GM12878 (cell line): ENCODE measurements at regions not wholly inside any gene's neighbourhood (a gene's known extent, or its start where the extent isn't known, plus 50 kb on each side); places are given as distances from the start of the nearest gene placed in this dataset.

ENCODE experiments used
- ATAC-seq: fragments of 200-7000 bp; cut with Tn5 transposase; 3 replicates; pipeline ENCODE4 v1.9.1; 2020; ENCODE audit warnings: mild to moderate bottlenecking, moderate library complexity
- BruUV-seq: library from RNA; stranded (reverse); fragments of 400-500 nt; replicated peaks from 2 replicates; lab custom pipeline; 2021; lab: Mats Ljungman, UMichigan
- CTCF ChIA-PET: fragments of 300-600 bp; sonication (Branson Sonifier 250); formaldehyde crosslinking; extraction: SDS; loops from one replicate; lab custom pipeline; 2021; ENCODE audit warnings: inconsistent platforms; lab: Yijun Ruan, JAX
- POLR2A ChIA-PET: fragments of 350-600 bp; formaldehyde crosslinking; extraction: SDS; loops from one replicate; lab custom pipeline; 2021; ENCODE audit warnings: inconsistent platforms; lab: Charles Lee
- RAD21 ChIA-PET: fragments of 300-600 bp; sonication (Branson Sonifier 250); formaldehyde crosslinking; loops from one replicate; lab custom pipeline; 2023; ENCODE audit warnings: antibody characterized with exemption; ENCODE audit not compliant: unreplicated experiment; lab: Charles Lee
- SMC1A ChIA-PET: fragments of 300-600 bp; sonication (Branson Sonifier 250); formaldehyde crosslinking; loops from one replicate; lab custom pipeline; 2023; ENCODE audit not compliant: unreplicated experiment, uncharacterized antibody; lab: Charles Lee
- DNase-seq: peaks from one replicate; pipeline ENCODE4 v3.0.0-alpha.2; 2011; ENCODE audit warnings: low read depth, low spot score
- FAIRE-seq: peaks from 3 replicates; lab custom pipeline; 2011; peaks lifted over from hg19 to GRCh38; lab: Jason Lieb, UNC
- H2AFZ ChIP-seq: 2 replicates; pipeline ENCODE4 v1.6.0; 2011; ENCODE audit warnings: low read depth, low read length, control low read depth; ENCODE audit not compliant: control insufficient read depth
- H3K27ac ChIP-seq: 2 replicates; pipeline ENCODE4 v1.5.1; 2011; ENCODE audit warnings: control low read depth; ENCODE audit not compliant: control insufficient read depth, insufficient read depth
- H3K27me3 ChIP-seq, 2 experiments: replicated peaks in 1 of 2; 2 replicates each; pipeline versions ENCODE4 v1.6.0 to v1.6.1; 2011; ENCODE audit warnings: low read length in 1 of 2; ENCODE audit not compliant: control insufficient read depth in 2 of 2, insufficient read depth in 2 of 2
- H3K36me3 ChIP-seq, 2 experiments: 2 replicates each; pipeline ENCODE4 v1.5.1; 2011; ENCODE audit warnings: low read length in 1 of 2; ENCODE audit not compliant: control insufficient read depth in 2 of 2, insufficient read depth in 2 of 2
- H3K4me1 ChIP-seq: 2 replicates; pipeline ENCODE4 v1.6.1; 2011; ENCODE audit warnings: mild to moderate bottlenecking, low read length, moderate library complexity, mixed read lengths; ENCODE audit not compliant: control insufficient read depth, insufficient read depth
- H3K4me2 ChIP-seq: 2 replicates; pipeline ENCODE4 v1.6.0; 2011; ENCODE audit warnings: control low read depth; ENCODE audit not compliant: control insufficient read depth, insufficient read depth
- H3K4me3 ChIP-seq: fragments of 200-600 bp; sonication (generic); 2 replicates; pipeline ENCODE4 v1.5.1; 2016
- H3K79me2 ChIP-seq: 2 replicates; pipeline ENCODE4 v1.6.0; 2011; ENCODE audit warnings: low read length; ENCODE audit not compliant: control insufficient read depth, insufficient read depth
- H3K9ac ChIP-seq: 2 replicates; pipeline ENCODE4 v1.8.0; 2011; ENCODE audit warnings: low read length, control low read depth, mixed read lengths; ENCODE audit not compliant: control insufficient read depth, insufficient read depth
- H3K9me3 ChIP-seq: replicated peaks from 3 replicates; pipeline ENCODE4 v1.5.1; 2011; ENCODE audit warnings: mild to moderate bottlenecking, low read length; ENCODE audit not compliant: control insufficient read depth, insufficient read depth
- H4K20me1 ChIP-seq: 2 replicates; pipeline ENCODE4 v1.6.0; 2011; ENCODE audit not compliant: control insufficient read depth, insufficient read depth
- IRF4 ChIP-seq: IDR thresholded peaks from 2 replicates; pipeline ENCODE4 v1.6.1; 2011; ENCODE audit warnings: low read depth, low read length
- PRDM15 ChIP-seq: fragments of 450-650 bp; formaldehyde crosslinking; IDR thresholded peaks from 2 replicates; pipeline ENCODE4 v1.4.0; 2020; ENCODE audit warnings: mild to moderate bottlenecking, moderate library complexity
- YBX1 ChIP-seq: fragments of 450-650 bp; IDR thresholded peaks from 2 replicates; pipeline ENCODE4 v1.6.1; 2016; ENCODE audit warnings: antibody characterized with exemption
- ZBTB4 ChIP-seq: fragments of 450-650 bp; formaldehyde crosslinking; IDR thresholded peaks from 2 replicates; pipeline ENCODE4 v1.4.0; 2022; ENCODE audit warnings: mild to moderate bottlenecking, moderate library complexity
- ZNF207 ChIP-seq: fragments of 450-650 bp; IDR thresholded peaks from 2 replicates; pipeline ENCODE4 v1.6.1; 2014; ENCODE audit warnings: antibody characterized with exemption, mild to moderate bottlenecking, borderline replicate concordance
- ZNF274 ChIP-seq: IDR thresholded peaks from one replicate; pipeline ENCODE4 v1.8.0; 2011; ENCODE audit not compliant: insufficient read length, insufficient read depth
- in situ Hi-C: fragments of 300-500 bp; cut with MboI; formaldehyde crosslinking; loops from 9 replicates; pipeline ENCODE4 v1.14.3; 2018; ENCODE audit warnings: mixed read lengths
- intact Hi-C: fragments of 100-400 bp; cut with micrococcal nuclease; formaldehyde crosslinking; loops from one replicate; pipeline ENCODE4 v1.14.2; 2022; ENCODE audit not compliant: unreplicated experiment
- TF ChIP-seq, protein P1 (sequence below): IDR thresholded peaks from 2 replicates; pipeline ENCODE4 v1.6.1; 2012; ENCODE audit warnings: mild to moderate bottlenecking, low read depth, low read length

DNA sequence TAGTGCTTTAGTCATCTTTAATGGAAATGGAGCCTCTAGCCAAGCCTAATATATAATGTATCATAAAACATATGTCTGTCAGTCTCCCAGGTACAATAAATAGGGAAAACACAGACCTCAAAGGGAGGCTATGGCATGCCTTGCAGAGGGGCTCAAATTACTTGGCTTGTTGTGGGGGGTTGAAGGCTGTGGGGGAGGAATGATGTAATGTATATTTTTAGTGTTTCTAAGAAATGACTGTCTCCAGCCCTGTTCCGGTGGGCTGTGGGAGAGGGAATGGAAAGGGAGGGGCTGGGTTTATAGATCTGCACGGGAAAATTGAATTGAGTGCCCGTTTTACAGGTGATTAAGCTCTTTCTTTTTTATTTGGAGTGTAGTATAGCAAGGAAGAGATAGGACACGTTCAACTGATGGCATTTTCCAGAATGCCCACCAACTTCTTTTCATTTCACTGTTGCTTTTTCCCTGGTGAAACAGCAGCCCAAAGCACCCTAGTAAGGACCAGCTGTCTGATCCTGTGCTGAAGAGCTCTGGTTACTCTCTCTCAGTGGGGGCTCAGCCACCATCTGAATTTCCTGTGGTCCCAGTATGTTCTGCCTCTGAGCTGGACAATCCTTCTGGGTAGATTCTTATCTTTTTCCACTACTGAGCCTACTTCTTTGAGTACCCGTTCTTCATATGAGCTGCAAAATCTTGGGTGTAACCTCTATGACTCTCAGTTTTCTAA, 220.7 kb upstream of the CASK start (continued):
- TF ChIP-seq, protein P1, sequence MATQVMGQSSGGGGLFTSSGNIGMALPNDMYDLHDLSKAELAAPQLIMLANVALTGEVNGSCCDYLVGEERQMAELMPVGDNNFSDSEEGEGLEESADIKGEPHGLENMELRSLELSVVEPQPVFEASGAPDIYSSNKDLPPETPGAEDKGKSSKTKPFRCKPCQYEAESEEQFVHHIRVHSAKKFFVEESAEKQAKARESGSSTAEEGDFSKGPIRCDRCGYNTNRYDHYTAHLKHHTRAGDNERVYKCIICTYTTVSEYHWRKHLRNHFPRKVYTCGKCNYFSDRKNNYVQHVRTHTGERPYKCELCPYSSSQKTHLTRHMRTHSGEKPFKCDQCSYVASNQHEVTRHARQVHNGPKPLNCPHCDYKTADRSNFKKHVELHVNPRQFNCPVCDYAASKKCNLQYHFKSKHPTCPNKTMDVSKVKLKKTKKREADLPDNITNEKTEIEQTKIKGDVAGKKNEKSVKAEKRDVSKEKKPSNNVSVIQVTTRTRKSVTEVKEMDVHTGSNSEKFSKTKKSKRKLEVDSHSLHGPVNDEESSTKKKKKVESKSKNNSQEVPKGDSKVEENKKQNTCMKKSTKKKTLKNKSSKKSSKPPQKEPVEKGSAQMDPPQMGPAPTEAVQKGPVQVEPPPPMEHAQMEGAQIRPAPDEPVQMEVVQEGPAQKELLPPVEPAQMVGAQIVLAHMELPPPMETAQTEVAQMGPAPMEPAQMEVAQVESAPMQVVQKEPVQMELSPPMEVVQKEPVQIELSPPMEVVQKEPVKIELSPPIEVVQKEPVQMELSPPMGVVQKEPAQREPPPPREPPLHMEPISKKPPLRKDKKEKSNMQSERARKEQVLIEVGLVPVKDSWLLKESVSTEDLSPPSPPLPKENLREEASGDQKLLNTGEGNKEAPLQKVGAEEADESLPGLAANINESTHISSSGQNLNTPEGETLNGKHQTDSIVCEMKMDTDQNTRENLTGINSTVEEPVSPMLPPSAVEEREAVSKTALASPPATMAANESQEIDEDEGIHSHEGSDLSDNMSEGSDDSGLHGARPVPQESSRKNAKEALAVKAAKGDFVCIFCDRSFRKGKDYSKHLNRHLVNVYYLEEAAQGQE, result no peak
- TF ChIP-seq YBX1, result no peak
- TF ChIP-seq IRF4, result no peak
- no peak for TF ChIP-seq ZBTB4 (CRISPR knock-in tag)
- no peak for TF ChIP-seq ZNF274

DNA sequence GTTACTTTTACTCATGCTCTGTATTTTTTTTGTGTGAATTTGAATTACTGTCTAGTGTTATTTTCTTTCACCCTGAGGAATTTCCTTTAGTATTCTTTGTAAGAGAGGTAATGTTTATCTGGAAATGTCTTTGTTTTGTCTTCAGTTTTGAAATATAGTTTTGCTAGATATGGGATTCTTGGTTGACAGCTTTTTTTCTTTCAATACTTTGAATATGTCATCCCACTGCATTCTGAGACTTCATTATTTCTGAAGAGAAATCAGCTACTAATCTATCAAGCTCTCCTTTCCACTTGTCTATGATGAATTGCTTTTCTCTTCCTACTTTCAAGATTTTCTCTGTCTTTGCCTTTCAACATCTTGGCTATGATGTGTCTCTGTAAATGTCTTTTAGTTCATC, 217.0 kb upstream of the CASK start:
- H3K4me1 ChIP-seq, result no peaks in the 10 kb centered on the region
- SMC1A ChIA-PET, result interaction anchor here (0.6 kb wide), 1 partner anchor 130 kb away, joined by 3 read pairs; no protein-coding TSS in a partner anchor
- H3K27me3 ChIP-seq, result no peaks in the 10 kb centered on the region
- RAD21 ChIA-PET, result no interaction called here
- in situ Hi-C loops, result no loop called here
- H3K4me2 ChIP-seq, result no peak overlapping the region
- no peaks in the 10 kb centered on the region; the same call in 2 of the 3 replicates for H3K9me3 ChIP-seq
- DNase-seq (no peak), FAIRE-seq (no peak), ATAC-seq (no peak)
- CTCF ChIA-PET, result no interaction called here
- intact Hi-C loops, result no loop called here
- no peak overlapping the region for H3K4me3 ChIP-seq
- no peak overlapping the region for H2AFZ ChIP-seq
- no peaks in the 10 kb centered on the region for H3K79me2 ChIP-seq
- no peaks in the 10 kb centered on the region for H3K36me3 ChIP-seq
- POLR2A ChIA-PET, result no interaction called here
- no peak overlapping the region for H3K27ac ChIP-seq
- no TSS peak for BruUV-seq
- H4K20me1 ChIP-seq, result no peaks in the 10 kb centered on the region
- H3K9ac ChIP-seq, result no peak overlapping the region
- TF ChIP-seq ZBTB4 (CRISPR knock-in tag), result no peak
- no peak for TF ChIP-seq ZNF207
- TF ChIP-seq PRDM15, result no peak
- TF ChIP-seq IRF4, result no peak
